Ovary (tissue), 7 donors: ENCODE measurements at regions not wholly inside any gene's neighbourhood (a gene's known extent, or its start where the extent isn't known, plus 50 kb on each side); places are given as distances from the start of the nearest gene placed in this dataset.

Experiments
- DNase-seq, 5 donors: peaks; one replicate each; pipeline ENCODE4 v3.0.0-alpha.2; 2019 to 2020
- H3K27ac ChIP-seq, 2 donors: fragments of 200-600 bp; one replicate each; pipeline versions ENCODE4 v1.5.1 to v1.8.0; 2019 to 2022
- H3K27me3 ChIP-seq: fragments of 200-600 bp; one replicate; pipeline ENCODE4 v1.8.0; 2022
- H3K36me3 ChIP-seq: fragments of 200-600 bp; sonication (generic); one replicate; pipeline ENCODE4 v1.5.1; 2019
- H3K4me1 ChIP-seq: one replicate; pipeline ENCODE4 v1.8.1; 2013; ENCODE audit warnings: mild to moderate bottlenecking, moderate library complexity; ENCODE audit not compliant: insufficient read depth
- H3K4me3 ChIP-seq: fragments of 200-600 bp; sonication (generic); one replicate; pipeline ENCODE4 v1.5.1; 2017
- H3K9me3 ChIP-seq, 2 donors: fragments of 200-600 bp in 1 of 2; sonication (generic) in 1 of 2; one replicate each; pipeline versions ENCODE4 v1.5.1 to v1.8.1; 2013 to 2019; ENCODE audit warnings: mild to moderate bottlenecking in 1 of 2, moderate library complexity in 1 of 2
- EP300 ChIP-seq: sonication (generic); formaldehyde crosslinking; IDR thresholded peaks from one replicate; pipeline ENCODE4 v1.6.1; 2017; ENCODE audit warnings: antibody characterized with exemption
- POLR2A ChIP-seq: fragments of 450-650 bp; IDR thresholded peaks from one replicate; pipeline ENCODE4 v1.6.1; 2017; ENCODE audit warnings: antibody characterized with exemption, mild to moderate bottlenecking, moderate library complexity
- WGBS, 3 donors: extraction: QIAGEN DNeasy Blood & Tissue Kit in 1 of 3; methylation state at CpG; one replicate each; pipeline versions ENCODE4 v1.1.5 to v1.1.7; 2013 to 2017; 5-methylcytosine and 5-hydroxymethylcytosine counted together
- intact Hi-C, 4 donors: fragments of 100-400 bp; cut with DNase I; formaldehyde crosslinking; loops; one replicate each; pipeline versions ENCODE4 v1.11.0 to v1.15.1; 2022 to 2023
- TF ChIP-seq, protein P1 (sequence below), 3 donors: fragments of 450-650 bp in 2 of 3; fragments of 200-600 bp in 1 of 3; IDR thresholded peaks; one replicate each; pipeline versions ENCODE4 v1.5.1 to v1.8.0; 2016 to 2022; ENCODE audit warnings: antibody characterized with exemption in 3 of 3, mild to moderate bottlenecking in 1 of 3
- donor health status: DM: no; HTN: no; CAD: no; lungs with moderate emphysema.
- donor health status: DM: no; HTN: no; CAD: no.
- donor health status: Bipolar disorder and iron deficiency.
- donor health status: DM: no; HTN: no; CAD: no.
- donor health status: DM: yes; HTN: yes; CAD: no.

DNA sequence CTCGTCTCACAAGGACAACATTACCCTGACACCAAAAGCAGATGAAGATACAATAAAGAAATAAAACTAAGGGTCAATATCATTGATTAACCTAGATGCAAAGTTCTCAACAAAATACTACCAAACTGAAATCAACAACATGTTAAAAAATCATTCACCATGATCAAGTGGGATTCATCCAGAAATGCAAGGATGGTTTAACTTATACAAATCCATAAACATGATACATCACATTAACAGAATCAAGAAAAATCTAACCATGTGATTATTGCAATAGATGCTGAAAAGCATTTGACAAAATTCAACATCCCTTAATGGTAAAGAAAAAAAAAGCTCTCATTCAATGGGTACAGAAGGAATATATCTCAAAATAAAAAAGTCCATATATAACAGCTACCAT is 514.9 kb downstream of the TMA16 start:
- no peaks in the 10 kb centered on the region for H3K27me3 ChIP-seq
- no peak overlapping the region for H3K27ac ChIP-seq
- intact Hi-C loops: no loop called here
- H3K4me1 ChIP-seq: no peaks in the 10 kb centered on the region
- DNase-seq: no peak
- H3K9me3 ChIP-seq: no peaks in the 10 kb centered on the region
- no peaks in the 10 kb centered on the region for H3K36me3 ChIP-seq
- WGBS, 3 donors: 56 to 74% (median 70%) methylated on average over 1 of the region's 1 CpG
- no peak overlapping the region for H3K4me3 ChIP-seq
- TF ChIP-seq, protein P1, sequence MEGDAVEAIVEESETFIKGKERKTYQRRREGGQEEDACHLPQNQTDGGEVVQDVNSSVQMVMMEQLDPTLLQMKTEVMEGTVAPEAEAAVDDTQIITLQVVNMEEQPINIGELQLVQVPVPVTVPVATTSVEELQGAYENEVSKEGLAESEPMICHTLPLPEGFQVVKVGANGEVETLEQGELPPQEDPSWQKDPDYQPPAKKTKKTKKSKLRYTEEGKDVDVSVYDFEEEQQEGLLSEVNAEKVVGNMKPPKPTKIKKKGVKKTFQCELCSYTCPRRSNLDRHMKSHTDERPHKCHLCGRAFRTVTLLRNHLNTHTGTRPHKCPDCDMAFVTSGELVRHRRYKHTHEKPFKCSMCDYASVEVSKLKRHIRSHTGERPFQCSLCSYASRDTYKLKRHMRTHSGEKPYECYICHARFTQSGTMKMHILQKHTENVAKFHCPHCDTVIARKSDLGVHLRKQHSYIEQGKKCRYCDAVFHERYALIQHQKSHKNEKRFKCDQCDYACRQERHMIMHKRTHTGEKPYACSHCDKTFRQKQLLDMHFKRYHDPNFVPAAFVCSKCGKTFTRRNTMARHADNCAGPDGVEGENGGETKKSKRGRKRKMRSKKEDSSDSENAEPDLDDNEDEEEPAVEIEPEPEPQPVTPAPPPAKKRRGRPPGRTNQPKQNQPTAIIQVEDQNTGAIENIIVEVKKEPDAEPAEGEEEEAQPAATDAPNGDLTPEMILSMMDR (IDR thresholded peaks at IDR 0.05): no peak
- TF ChIP-seq EP300 (no peak), POLR2A (no peak)

DNA sequence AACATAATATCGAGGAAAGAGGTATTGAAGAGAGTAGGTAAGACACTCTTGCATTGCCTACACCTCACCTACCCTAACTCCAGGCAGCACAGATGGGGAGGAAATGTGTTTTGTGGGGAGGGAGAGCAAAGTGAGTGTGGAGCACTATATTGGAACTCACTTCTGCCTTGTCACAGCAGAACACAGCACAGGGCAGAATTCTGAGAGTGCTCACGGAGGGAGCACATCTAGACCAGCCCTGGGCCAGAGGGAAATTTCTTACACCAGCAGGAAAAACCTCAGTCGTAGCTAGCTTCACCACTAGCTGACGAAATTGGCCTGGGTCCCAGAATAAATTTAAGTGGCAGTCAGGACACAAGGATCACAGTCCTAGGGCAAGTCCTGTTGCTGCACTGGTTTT is 517.3 kb downstream of the TMA16 start:
- no peak overlapping the region for H3K4me3 ChIP-seq
- intact Hi-C loops: no loop called here
- no peak overlapping the region for H3K27ac ChIP-seq
- TF ChIP-seq POLR2A: no peak
- TF ChIP-seq EP300: no peak
- TF ChIP-seq, protein P1 (IDR thresholded peaks at IDR 0.05): no peak
- DNase-seq: no peak
- 61 to 75% (median 69%) methylated on average over 4 of the region's 4 CpGs for WGBS, 3 donors
- no peaks in the 10 kb centered on the region for H3K36me3 ChIP-seq
- no peaks in the 10 kb centered on the region for H3K27me3 ChIP-seq
- H3K4me1 ChIP-seq: no peaks in the 10 kb centered on the region
- H3K9me3 ChIP-seq: no peaks in the 10 kb centered on the region

DNA sequence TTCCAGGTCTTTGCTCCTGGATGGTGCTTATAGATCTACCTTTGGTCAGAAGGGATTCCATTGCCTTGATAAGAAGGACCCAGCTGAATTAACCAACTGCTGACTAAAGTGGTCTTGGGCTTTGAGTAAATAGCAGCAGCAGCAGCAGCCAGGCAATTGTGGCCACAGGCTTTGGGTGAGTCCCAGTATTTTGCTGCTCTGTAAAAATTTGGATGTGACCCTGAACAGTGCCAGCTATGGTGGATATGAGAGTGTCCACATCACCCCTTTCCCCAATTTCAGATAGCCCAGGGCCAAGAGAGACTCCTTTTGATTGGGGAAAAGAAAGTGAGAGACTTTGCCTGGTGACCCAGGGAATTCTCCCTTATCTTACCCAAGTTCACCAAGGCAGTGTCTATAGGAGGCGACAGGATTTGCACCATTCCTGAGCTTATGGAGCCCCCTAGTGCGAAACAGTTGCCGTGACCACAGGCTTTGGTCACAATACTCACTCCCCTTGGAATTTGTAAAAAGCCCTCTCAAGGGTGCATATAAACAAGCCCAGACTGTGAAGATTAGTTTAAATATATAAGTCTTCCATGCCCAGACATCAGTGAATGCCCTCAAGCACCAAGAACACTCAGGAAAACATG is 518.0 kb downstream of the TMA16 start:
- 5 to 19% (median 12%) methylated on average over 3 of the region's 3 CpGs for WGBS, 3 donors

DNA sequence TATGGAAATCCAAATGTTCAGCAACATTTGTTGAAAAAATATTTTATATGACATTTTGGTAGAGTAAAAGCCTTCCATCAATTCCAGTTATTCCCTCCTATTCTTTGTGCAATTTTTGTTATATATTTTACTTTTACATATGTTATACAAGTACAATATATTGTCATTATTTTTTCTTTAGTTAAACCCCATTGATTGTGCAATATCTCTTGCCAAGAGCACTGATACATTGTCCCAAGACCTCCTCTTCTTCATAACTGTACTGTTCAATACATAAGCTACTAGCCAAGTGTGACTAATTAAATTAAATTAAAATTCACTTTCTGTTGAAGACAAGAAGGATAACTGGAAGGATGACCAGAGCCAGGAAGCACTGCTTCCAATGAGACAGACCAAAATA is 527.5 kb downstream of the TMA16 start:
- H3K4me3 ChIP-seq: no peak overlapping the region
- intact Hi-C loops: no loop called here
- H3K27me3 ChIP-seq: no peaks in the 10 kb centered on the region
- H3K36me3 ChIP-seq: no peaks in the 10 kb centered on the region
- TF ChIP-seq POLR2A (no peak), EP300 (no peak)
- TF ChIP-seq, protein P1 (IDR thresholded peaks at IDR 0.05): no peak
- no peaks in the 10 kb centered on the region for H3K4me1 ChIP-seq
- H3K27ac ChIP-seq: no peak overlapping the region
- H3K9me3 ChIP-seq: no peaks in the 10 kb centered on the region
- no peak for DNase-seq

More for the DNA sequence above, 518.0 kb downstream of the TMA16 start:
- TF ChIP-seq POLR2A: no peak
- TF ChIP-seq, protein P1 (IDR thresholded peaks at IDR 0.05): no peak
- Histone ChIP-seq H3K27ac (no peak overlapping the region), H3K27me3 (no peaks in the 10 kb centered on the region), H3K4me1 (no peaks in the 10 kb centered on the region), H3K36me3 (no peaks in the 10 kb centered on the region), H3K9me3 (no peaks in the 10 kb centered on the region), H3K4me3 (no peak overlapping the region)
- intact Hi-C loops: no loop called here
- DNase-seq: no peak

DNA sequence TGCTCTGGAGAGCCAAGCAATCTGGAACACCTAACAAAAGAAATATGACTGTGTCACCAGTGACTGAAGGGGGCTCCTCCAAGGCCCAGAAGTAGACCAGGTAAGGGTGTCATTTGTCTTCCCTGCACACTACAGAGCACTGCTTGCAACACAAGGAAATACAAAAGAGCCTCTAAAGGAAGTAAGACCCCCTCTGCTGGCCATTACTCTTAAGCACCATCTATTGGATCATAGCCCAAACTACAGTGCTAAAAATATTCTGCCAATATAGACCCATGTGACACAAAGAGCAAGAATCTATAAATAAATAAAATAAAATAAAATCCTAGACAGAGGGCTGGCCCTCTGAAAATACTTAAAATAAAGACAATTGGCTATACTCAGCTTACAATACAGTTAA is 528.7 kb downstream of the TMA16 start:
- TF ChIP-seq EP300 (no peak), POLR2A (no peak)
- TF ChIP-seq, protein P1 (IDR thresholded peaks at IDR 0.05): no peak
- intact Hi-C loops: no loop called here
- Histone ChIP-seq H3K4me1 (no peaks in the 10 kb centered on the region), H3K4me3 (no peak overlapping the region), H3K27ac (no peak overlapping the region), H3K36me3 (no peaks in the 10 kb centered on the region), H3K27me3 (no peaks in the 10 kb centered on the region), H3K9me3 (no peaks in the 10 kb centered on the region)
- no peak for DNase-seq
